ENCODE measurements at regions not wholly inside any gene's neighbourhood (a gene's known extent, or its start where the extent isn't known, plus 50 kb on each side); places are given as distances from the start of the nearest gene placed in this dataset.

DNA sequence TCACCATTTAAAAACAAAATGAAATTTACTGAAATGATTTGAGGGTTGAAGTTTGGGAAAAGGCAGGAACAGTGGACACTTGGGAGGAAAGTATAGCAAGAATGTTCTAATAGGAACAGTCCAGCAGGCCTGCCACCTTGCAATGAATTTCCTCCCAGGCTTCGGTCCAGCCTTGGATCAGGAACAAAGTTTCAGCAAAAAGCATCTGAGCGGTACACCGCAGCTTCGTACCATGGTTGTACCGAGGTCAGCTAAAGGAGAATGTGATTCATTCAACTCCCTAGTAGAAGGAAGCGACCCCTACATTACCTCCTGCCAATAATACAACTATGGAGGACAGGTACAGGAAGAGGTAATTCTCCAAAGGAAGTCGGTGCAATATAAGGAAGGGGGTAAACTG lies 111.4 kb downstream of the ENC1 start:
- TF ChIP-seq POLR2AphosphoS5 (IDR thresholded peaks at IDR 0.05; ENCODE audit: low read depth, low read length) = no peak
- TF ChIP-seq POLR2A (IDR thresholded peaks at IDR 0.05; ENCODE audit: low read depth, low read length) = no peak
- no peak for TF ChIP-seq SPI1 (IDR thresholded peaks at IDR 0.05; ENCODE audit: low read depth, low read length)
- TF ChIP-seq POU2F2 (IDR thresholded peaks at IDR 0.05; ENCODE audit: low read depth, low read length) = no peak

All from GM12891 (cell line).